ENCODE measurements at regions not wholly inside any gene's neighbourhood (a gene's known extent, or its start where the extent isn't known, plus 50 kb on each side); places are given as distances from the start of the nearest gene placed in this dataset.

GRCh38 chr10:22475651-22476600 lies 130.6 kb downstream of the SPAG6 start:
- H3K4me3 ChIP-seq (ENCODE audit: low read length), result peak overlapping the region; percentile 40
- DNase-seq, result peak in 3 of 14 experiments; percentile 18 to 38 (median 33)

GRCh38 chr10:22476601-22477321 lies 131.5 kb downstream of the SPAG6 start:
- peaks cover 33 to 65% of the 10 kb centered on the region in 2 experiments for H3K27me3 ChIP-seq (ENCODE audit: control insufficient read depth in 1 of 2, insufficient read depth in 2 of 2, low read length in 2 of 2)
- no peak for TF ChIP-seq CTCF (IDR thresholded peaks at IDR 0.05)
- peaks cover 22% of the 10 kb centered on the region for H3K4me1 ChIP-seq (ENCODE audit: insufficient read depth, low read length)
- H3K4me3 ChIP-seq (ENCODE audit: low read length), result no peak overlapping the region
- Mint-ChIP-seq H3K9me3 (no peaks in the 10 kb centered on the region), H3K27me3 (peaks cover 75% of the 10 kb centered on the region), H3K36me3 (ENCODE audit: low read depth) (no peaks in the 10 kb centered on the region), H3K4me1 (ENCODE audit: low read depth) (peaks cover 16% of the 10 kb centered on the region), H3K4me3 (peak overlapping the region; percentile 66), H3K27ac (no peak overlapping the region)
- H3K27ac ChIP-seq (ENCODE audit: low read depth in 1 of 2, low read length in 2 of 2), result no peak overlapping the region
- no peaks in the 10 kb centered on the region for H3K36me3 ChIP-seq (ENCODE audit: insufficient read depth, low read length)
- CTCF ChIA-PET, result no interaction called here
- intact Hi-C loops (cut with DNase I, micrococcal nuclease), result no loop called here
- peaks cover 0 to 24% of the 10 kb centered on the region in 2 experiments for H3K9me3 ChIP-seq (ENCODE audit: control insufficient read depth in 1 of 2, insufficient read depth in 1 of 2, low read length in 2 of 2)
- POLR2A ChIA-PET, result interaction anchor here (1.4 kb wide), 1 partner anchor 225 kb away, joined by 3 read pairs; no protein-coding TSS in a partner anchor
- DNase-seq (no peak), ATAC-seq (ENCODE audit: poor library complexity) (no peak)

More at GRCh38 chr10:22475651-22476600, 130.6 kb downstream of the SPAG6 start:
- Histone ChIP-seq H3K4me1 (ENCODE audit: insufficient read depth, low read length) (peaks cover 22% of the 10 kb centered on the region), H3K27me3 (ENCODE audit: control insufficient read depth in 1 of 2, insufficient read depth in 2 of 2, low read length in 2 of 2) (peaks cover 33 to 65% of the 10 kb centered on the region in 2 experiments), H3K27ac (ENCODE audit: low read depth in 1 of 2, low read length in 2 of 2) (no peak overlapping the region), H3K9me3 (ENCODE audit: control insufficient read depth in 1 of 2, insufficient read depth in 1 of 2, low read length in 2 of 2) (peaks cover 0 to 24% of the 10 kb centered on the region in 2 experiments), H3K36me3 (ENCODE audit: insufficient read depth, low read length) (no peaks in the 10 kb centered on the region)
- no peak for TF ChIP-seq CTCF (IDR thresholded peaks at IDR 0.05)
- CTCF ChIA-PET, result no interaction called here
- intact Hi-C loops (cut with DNase I, micrococcal nuclease), result no loop called here
- POLR2A ChIA-PET, result interaction anchor here (1.4 to 1.5 kb wide), 2 partner anchors 39 to 224 kb away, joined by 3 to 6 read pairs; no protein-coding TSS in a partner anchor
- no peaks in the 10 kb centered on the region for H3K9me3 Mint-ChIP-seq
- H3K4me1 Mint-ChIP-seq (ENCODE audit: low read depth), result peaks cover 16% of the 10 kb centered on the region
- H3K27me3 Mint-ChIP-seq, result peaks cover 77% of the 10 kb centered on the region
- no peaks in the 10 kb centered on the region for H3K36me3 Mint-ChIP-seq (ENCODE audit: low read depth)
- no peak overlapping the region for H3K27ac Mint-ChIP-seq
- ATAC-seq (ENCODE audit: poor library complexity), result no peak
- H3K4me3 Mint-ChIP-seq, result peak overlapping the region; percentile 87

- H3K4me1 ChIP-seq (ENCODE audit: insufficient read depth, low read length), result peaks cover 22% of the 10 kb centered on the region
- ChIA-PET POLR2A (no interaction called here), CTCF (no interaction called here)
- no peak for ATAC-seq (ENCODE audit: poor library complexity)
- no peak overlapping the region for H3K4me3 ChIP-seq (ENCODE audit: low read length)
- H3K27me3 ChIP-seq (ENCODE audit: control insufficient read depth in 1 of 2, insufficient read depth in 2 of 2, low read length in 2 of 2), result peaks cover 30 to 60% of the 10 kb centered on the region in 2 experiments
- no peak overlapping the region for H3K27ac ChIP-seq (ENCODE audit: low read depth in 1 of 2, low read length in 2 of 2)
- peak overlapping the region; percentile 76 for H3K4me3 Mint-ChIP-seq
- intact Hi-C loops (cut with DNase I, micrococcal nuclease), result no loop called here
- peaks cover 16% of the 10 kb centered on the region for H3K4me1 Mint-ChIP-seq (ENCODE audit: low read depth)
- no peak overlapping the region for H3K27ac Mint-ChIP-seq
- peaks cover 70% of the 10 kb centered on the region for H3K27me3 Mint-ChIP-seq
- no peaks in the 10 kb centered on the region for H3K9me3 Mint-ChIP-seq
- H3K9me3 ChIP-seq (ENCODE audit: control insufficient read depth in 1 of 2, insufficient read depth in 1 of 2, low read length in 2 of 2), result peaks cover 0 to 24% of the 10 kb centered on the region in 2 experiments
- TF ChIP-seq CTCF (IDR thresholded peaks at IDR 0.05), result no peak
- no peaks in the 10 kb centered on the region for H3K36me3 Mint-ChIP-seq (ENCODE audit: low read depth)
- no peaks in the 10 kb centered on the region for H3K36me3 ChIP-seq (ENCODE audit: insufficient read depth, low read length)
- DNase-seq, result no peak
These were observed 132.3 kb downstream of the SPAG6 start for GRCh38 chr10:22477334-22478287.

All from CD4-positive, alpha-beta T cell (primary cell).